Chondrocyte (in vitro differentiated cells): ENCODE measurements at regions not wholly inside any gene's neighbourhood (a gene's known extent, or its start where the extent isn't known, plus 50 kb on each side); places are given as distances from the start of the nearest gene placed in this dataset.

ENCODE experiments used
- DNase-seq: peaks from one replicate; pipeline ENCODE4 v3.0.0; 2021; ENCODE audit warnings: mixed read lengths, low spot score
- H3K27ac Mint-ChIP-seq: one replicate; pipeline ENCODE4 v1.8.0; 2021; ENCODE audit warnings: mild to moderate bottlenecking, moderate library complexity, mixed read lengths; ENCODE audit not compliant: unreplicated experiment
- H3K27me3 Mint-ChIP-seq: 2 replicates; pipeline ENCODE4 v1.8.0; 2021; ENCODE audit warnings: low read depth, mixed read lengths
- H3K36me3 Mint-ChIP-seq: 2 replicates; pipeline ENCODE4 v1.8.0; 2021; ENCODE audit warnings: low read depth, mixed read lengths
- H3K4me1 Mint-ChIP-seq: 2 replicates; pipeline ENCODE4 v1.8.0; 2021; ENCODE audit warnings: low read depth, mild to moderate bottlenecking, mixed read lengths
- H3K4me3 Mint-ChIP-seq: one replicate; pipeline ENCODE4 v1.8.0; 2021; ENCODE audit warnings: mild to moderate bottlenecking, moderate library complexity, mixed read lengths; ENCODE audit not compliant: unreplicated experiment
- H3K9me3 Mint-ChIP-seq: 2 replicates; pipeline ENCODE4 v1.8.0; 2021; ENCODE audit warnings: low read depth, mixed read lengths
- CTCF ChIP-seq: fragments of 200-600 bp; sonication (generic); IDR thresholded peaks from 2 replicates; pipeline ENCODE4 v1.5.0; 2021; ENCODE audit warnings: antibody characterized with exemption, mild to moderate bottlenecking, moderate library complexity

DNA sequence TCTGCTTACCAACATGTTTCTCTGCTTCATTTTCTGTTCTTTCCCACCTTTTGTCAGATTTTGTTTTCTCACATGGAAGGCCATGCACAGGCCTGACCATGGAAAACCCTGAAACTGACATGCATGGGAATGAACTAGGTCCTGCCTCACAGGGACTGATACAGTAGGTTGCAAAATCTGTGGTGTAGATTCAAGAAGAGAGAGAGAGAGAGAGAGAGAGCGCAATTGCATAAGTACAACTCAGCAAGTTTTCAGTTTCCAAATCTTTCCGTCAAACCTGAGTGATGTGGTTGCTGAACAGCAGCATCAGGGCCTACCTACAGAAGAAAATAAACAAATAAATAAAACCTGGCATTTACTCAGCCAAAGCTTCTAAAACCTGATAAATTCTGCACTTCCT lies 87.5 kb upstream of the RNF152 start:
- Mint-ChIP-seq H3K27me3 (no peaks in the 10 kb centered on the region), H3K4me3 (no peak overlapping the region), H3K4me1 (peaks cover 22% of the 10 kb centered on the region), H3K36me3 (peaks cover 1% of the 10 kb centered on the region), H3K9me3 (no peaks in the 10 kb centered on the region), H3K27ac (no peak overlapping the region)
- no peak for TF ChIP-seq CTCF
- DNase-seq: no peak

GRCh38 chr18:61975526-61976326 lies 82.9 kb upstream of the RNF152 start:
- H3K27ac Mint-ChIP-seq: no peak overlapping the region
- peaks cover 5% of the 10 kb centered on the region for H3K4me1 Mint-ChIP-seq
- no peak for DNase-seq
- H3K4me3 Mint-ChIP-seq: no peak overlapping the region
- no peaks in the 10 kb centered on the region for H3K9me3 Mint-ChIP-seq
- H3K27me3 Mint-ChIP-seq: no peaks in the 10 kb centered on the region
- peaks cover 1% of the 10 kb centered on the region for H3K36me3 Mint-ChIP-seq
- no peak for TF ChIP-seq CTCF

GRCh38 chr18:61973273-61974115 lies 80.7 kb upstream of the RNF152 start:
- no peaks in the 10 kb centered on the region for H3K4me1 Mint-ChIP-seq
- H3K36me3 Mint-ChIP-seq: no peaks in the 10 kb centered on the region
- DNase-seq: no peak
- TF ChIP-seq CTCF: no peak
- H3K27me3 Mint-ChIP-seq: no peaks in the 10 kb centered on the region
- H3K9me3 Mint-ChIP-seq: no peaks in the 10 kb centered on the region
- H3K27ac Mint-ChIP-seq: no peak overlapping the region
- no peak overlapping the region for H3K4me3 Mint-ChIP-seq

- H3K4me1 Mint-ChIP-seq: no peaks in the 10 kb centered on the region
- no peak overlapping the region for H3K27ac Mint-ChIP-seq
- no peaks in the 10 kb centered on the region for H3K9me3 Mint-ChIP-seq
- no peak for TF ChIP-seq CTCF
- no peak for DNase-seq
- no peak overlapping the region for H3K4me3 Mint-ChIP-seq
- H3K36me3 Mint-ChIP-seq: no peaks in the 10 kb centered on the region
- H3K27me3 Mint-ChIP-seq: no peaks in the 10 kb centered on the region
Observed at GRCh38 chr18:61972389-61973264, 79.8 kb upstream of the RNF152 start.
